ENCODE measurements at regions not wholly inside any gene's neighbourhood (a gene's known extent, or its start where the extent isn't known, plus 50 kb on each side); places are given as distances from the start of the nearest gene placed in this dataset.

DNA sequence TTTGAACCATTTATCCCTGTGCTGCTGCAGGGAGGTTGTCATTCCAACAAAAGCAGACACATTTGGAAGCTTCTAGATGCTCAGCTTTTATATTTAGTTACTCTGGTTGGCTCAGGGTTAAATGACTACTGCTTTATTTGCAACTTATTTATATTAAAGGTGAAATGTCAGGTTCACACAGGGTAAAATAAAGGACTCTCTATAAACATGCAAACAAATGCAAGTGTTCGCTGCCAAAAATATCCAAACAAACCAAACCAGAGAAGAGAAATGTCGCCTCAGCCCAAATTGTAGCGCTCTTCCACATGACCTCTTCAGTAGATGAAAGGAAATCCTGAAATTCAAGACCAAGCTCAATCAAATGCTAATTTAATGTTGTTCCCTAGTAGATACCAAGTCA is 57.0 kb upstream of the LIFR start:
- no peak for TF ChIP-seq POLR2AphosphoS5 (IDR thresholded peaks at IDR 0.05)
- no peak for TF ChIP-seq CTCF (IDR thresholded peaks at IDR 0.05)
- no peak for TF ChIP-seq POLR2A (IDR thresholded peaks at IDR 0.05)

All from breast epithelium (tissue), 3 donors.